H9 (cell line): ENCODE measurements at regions not wholly inside any gene's neighbourhood (a gene's known extent, or its start where the extent isn't known, plus 50 kb on each side); places are given as distances from the start of the nearest gene placed in this dataset.
A peak's percentile ranks its signal among the peaks of the same experiment; 100 is the strongest.
"Not testable (repeated sequence)": the region's sequence is repeated elsewhere in the genome, so short reads cannot be mapped to it uniquely, and the experiment has no call there.

ENCODE experiments used
- DNase-seq: peaks from one replicate; pipeline ENCODE4 v3.0.0-alpha.2; 2017
- H2AFZ ChIP-seq: one replicate; pipeline ENCODE4 v1.6.1; 2013; ENCODE audit warnings: mild to moderate bottlenecking, low read length, control low read depth, moderate library complexity
- H2AK5ac ChIP-seq: 2 replicates; pipeline ENCODE4 v1.6.1; 2013; ENCODE audit warnings: low read length, control low read depth, mixed read lengths; ENCODE audit not compliant: insufficient read length
- H2BK120ac ChIP-seq: one replicate; pipeline ENCODE4 v1.6.1; 2013; ENCODE audit warnings: low read depth, mild to moderate bottlenecking, low read length, control low read depth, inconsistent platforms; ENCODE audit not compliant: poor library complexity, severe bottlenecking
- H2BK12ac ChIP-seq: 2 replicates; pipeline ENCODE4 v1.6.1; 2013; ENCODE audit warnings: low read length, control low read depth, mixed read lengths, low read depth; ENCODE audit not compliant: insufficient read length
- H2BK15ac ChIP-seq: 2 replicates; pipeline ENCODE4 v1.6.1; 2013; ENCODE audit warnings: low read depth, low read length, control low read depth
- H2BK20ac ChIP-seq: one replicate; pipeline ENCODE4 v1.6.1; 2013; ENCODE audit warnings: low read depth, mild to moderate bottlenecking, low read length, control low read depth, inconsistent platforms; ENCODE audit not compliant: poor library complexity, severe bottlenecking
- H2BK5ac ChIP-seq: 2 replicates; pipeline ENCODE4 v1.6.1; 2013; ENCODE audit warnings: low read length, control low read depth, mixed read lengths; ENCODE audit not compliant: insufficient read length
- H3K14ac ChIP-seq: 2 replicates; pipeline ENCODE4 v1.6.1; 2013; ENCODE audit warnings: low read length, control low read depth; ENCODE audit not compliant: insufficient read depth
- H3K18ac ChIP-seq: 2 replicates; pipeline ENCODE4 v1.6.1; 2013; ENCODE audit warnings: low read depth, mild to moderate bottlenecking, mixed read lengths, low read length, control low read depth; ENCODE audit not compliant: insufficient read length
- H3K23ac ChIP-seq: 2 replicates; pipeline ENCODE4 v1.6.1; 2013; ENCODE audit warnings: low read length, control low read depth, mixed read lengths, low read depth; ENCODE audit not compliant: insufficient read length
- H3K23me2 ChIP-seq: 2 replicates; pipeline ENCODE4 v1.6.1; 2013; ENCODE audit warnings: low read depth, mild to moderate bottlenecking, mixed read lengths, low read length, control low read depth; ENCODE audit not compliant: insufficient read length, poor library complexity, severe bottlenecking
- H3K27ac ChIP-seq: 2 replicates; pipeline ENCODE4 v1.5.1; 2013; ENCODE audit warnings: low read length, control low read depth, mixed read lengths, low read depth; ENCODE audit not compliant: insufficient read length
- H3K27me3 ChIP-seq: 2 replicates; pipeline ENCODE4 v1.6.1; 2013; ENCODE audit warnings: low read length, control low read depth, inconsistent platforms; ENCODE audit not compliant: insufficient read depth
- H3K4ac ChIP-seq: 2 replicates; pipeline ENCODE4 v1.6.1; 2013; ENCODE audit warnings: low read depth, mild to moderate bottlenecking, control low read depth, inconsistent platforms, low read length, moderate library complexity
- H3K4me1 ChIP-seq: 2 replicates; pipeline ENCODE4 v1.6.1; 2013; ENCODE audit warnings: low read length, control low read depth, inconsistent platforms; ENCODE audit not compliant: insufficient read depth
- H3K4me2 ChIP-seq: 2 replicates; pipeline ENCODE4 v1.6.1; 2013; ENCODE audit warnings: low read length, control low read depth, mixed read lengths; ENCODE audit not compliant: insufficient read length, insufficient read depth
- H3K56ac ChIP-seq: 2 replicates; pipeline ENCODE4 v1.6.1; 2013; ENCODE audit warnings: low read depth, mild to moderate bottlenecking, mixed read lengths, low read length, control low read depth; ENCODE audit not compliant: insufficient read length
- H3K79me1 ChIP-seq: 2 replicates; pipeline ENCODE4 v1.6.1; 2013; ENCODE audit warnings: low read depth, mild to moderate bottlenecking, moderate library complexity, low read length, control low read depth, inconsistent platforms; ENCODE audit not compliant: insufficient read depth, poor library complexity, severe bottlenecking
- H3K79me2 ChIP-seq: 2 replicates; pipeline ENCODE4 v1.6.1; 2013; ENCODE audit warnings: low read length, control low read depth, inconsistent platforms; ENCODE audit not compliant: insufficient read depth
- H3K9ac ChIP-seq: 2 replicates; pipeline ENCODE4 v1.6.1; 2013; ENCODE audit warnings: low read length, control low read depth, mixed read lengths; ENCODE audit not compliant: insufficient read length; ENCODE audit errors: extremely low read depth
- H3K9me3 ChIP-seq: one replicate; pipeline ENCODE4 v1.6.1; 2013; ENCODE audit warnings: low read depth, low read length, inconsistent platforms; ENCODE audit not compliant: control insufficient read depth
- H3T11ph ChIP-seq: one replicate; pipeline ENCODE4 v1.6.1; 2013; ENCODE audit warnings: mild to moderate bottlenecking, low read length, control low read depth, inconsistent platforms
- H4K20me1 ChIP-seq: one replicate; pipeline ENCODE4 v1.6.1; 2013; ENCODE audit not compliant: control insufficient read depth, insufficient read length, insufficient read depth
- H4K5ac ChIP-seq: 2 replicates; pipeline ENCODE4 v1.6.1; 2013; ENCODE audit warnings: low read depth, mild to moderate bottlenecking, mixed read lengths, low read length, control low read depth; ENCODE audit not compliant: insufficient read length
- H4K8ac ChIP-seq: replicated peaks from 2 replicates; pipeline ENCODE4 v1.6.1; 2013; ENCODE audit warnings: low read length, control low read depth, mixed read lengths, low read depth; ENCODE audit not compliant: insufficient read length
- H4K91ac ChIP-seq: 2 replicates; pipeline ENCODE4 v1.6.1; 2013; ENCODE audit warnings: low read depth, mild to moderate bottlenecking, moderate library complexity, mixed read lengths, low read length, control low read depth; ENCODE audit not compliant: insufficient read length
- H3K27ac Mint-ChIP-seq, 3 experiments: 2 replicates in 2 of 3; 3 replicates in 1 of 3; pipeline ENCODE4 v1.8.0; 2020 to 2021; ENCODE audit warnings: mixed read lengths in 3 of 3, mild to moderate bottlenecking in 1 of 3, moderate library complexity in 1 of 3
- H3K27me3 Mint-ChIP-seq: 2 replicates; pipeline ENCODE4 v1.8.0; 2021; ENCODE audit warnings: low read depth, mild to moderate bottlenecking, moderate library complexity, mixed read lengths
- H3K36me3 Mint-ChIP-seq, 3 experiments: 2 replicates in 2 of 3; 3 replicates in 1 of 3; pipeline ENCODE4 v1.8.0; 2020 to 2021; ENCODE audit warnings: low read depth in 3 of 3, mixed read lengths in 3 of 3; ENCODE audit not compliant: insufficient read depth in 1 of 3
- H3K4me1 Mint-ChIP-seq, 2 experiments: 2 replicates each; pipeline ENCODE4 v1.8.0; 2020; ENCODE audit warnings: mixed read lengths in 2 of 2
- H3K4me3 Mint-ChIP-seq, 2 experiments: 2 replicates in 1 of 2; 3 replicates in 1 of 2; pipeline ENCODE4 v1.8.0; 2020 to 2021; ENCODE audit warnings: mild to moderate bottlenecking in 2 of 2, mixed read lengths in 2 of 2, moderate library complexity in 1 of 2
- H3K9me3 Mint-ChIP-seq, 2 experiments: 2 replicates in 1 of 2; 3 replicates in 1 of 2; pipeline ENCODE4 v1.8.0; 2020; ENCODE audit warnings: mild to moderate bottlenecking in 2 of 2, mixed read lengths in 2 of 2, moderate library complexity in 1 of 2
- WGBS: extraction: QIAGEN DNeasy Blood & Tissue Kit; methylation state at CpG from one replicate; pipeline ENCODE4 v1.1.7; 2013; ENCODE audit warnings: missing lambda C conversion rate, low lambda C conversion rate, mixed read lengths; ENCODE audit not compliant: insufficient read length; ENCODE audit errors: extremely low coverage; 5-methylcytosine and 5-hydroxymethylcytosine counted together
- TF ChIP-seq, protein P1 (sequence below): fragments of 200-600 bp; sonication (generic); conservative IDR thresholded peaks from 3 replicates; pipeline ENCODE4 v1.8.0; 2021; ENCODE audit warnings: antibody characterized with exemption, mild to moderate bottlenecking

DNA sequence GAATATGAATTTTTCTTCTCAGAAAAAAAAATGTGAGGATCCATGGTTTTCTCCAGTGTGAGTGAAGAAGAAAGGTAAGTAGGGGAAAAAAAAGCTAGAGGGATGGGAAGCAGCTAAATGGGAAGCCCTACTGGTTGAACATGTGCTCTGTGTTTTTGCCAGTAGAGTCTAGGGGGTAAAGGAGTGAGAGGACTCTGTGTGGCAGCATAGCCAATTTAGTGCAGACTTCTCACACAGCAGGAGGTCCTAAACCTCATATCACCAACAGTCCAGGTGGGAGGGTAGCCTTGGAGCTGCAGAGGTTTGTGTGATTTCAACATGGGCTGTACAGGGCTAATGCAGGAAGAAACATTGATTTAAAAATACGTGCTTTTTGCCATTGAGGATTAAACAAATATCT, 334.5 kb upstream of the SPHKAP start:
- H3K23me2 ChIP-seq = no peaks in the 10 kb centered on the region
- H3K4me2 ChIP-seq = no peak overlapping the region
- H3K4me1 Mint-ChIP-seq = peaks cover 29 to 33% of the 10 kb centered on the region in 2 experiments
- H2AK5ac ChIP-seq = no peak overlapping the region
- no peak for DNase-seq
- H2AFZ ChIP-seq = no peak overlapping the region
- H3K27ac ChIP-seq = no peak overlapping the region
- H4K20me1 ChIP-seq = no peaks in the 10 kb centered on the region
- H3K79me2 ChIP-seq = no peaks in the 10 kb centered on the region
- peaks cover 0 to 6% of the 10 kb centered on the region in 2 experiments; a peak in 3 of 5 replicates for H3K9me3 Mint-ChIP-seq
- TF ChIP-seq, protein P1, sequence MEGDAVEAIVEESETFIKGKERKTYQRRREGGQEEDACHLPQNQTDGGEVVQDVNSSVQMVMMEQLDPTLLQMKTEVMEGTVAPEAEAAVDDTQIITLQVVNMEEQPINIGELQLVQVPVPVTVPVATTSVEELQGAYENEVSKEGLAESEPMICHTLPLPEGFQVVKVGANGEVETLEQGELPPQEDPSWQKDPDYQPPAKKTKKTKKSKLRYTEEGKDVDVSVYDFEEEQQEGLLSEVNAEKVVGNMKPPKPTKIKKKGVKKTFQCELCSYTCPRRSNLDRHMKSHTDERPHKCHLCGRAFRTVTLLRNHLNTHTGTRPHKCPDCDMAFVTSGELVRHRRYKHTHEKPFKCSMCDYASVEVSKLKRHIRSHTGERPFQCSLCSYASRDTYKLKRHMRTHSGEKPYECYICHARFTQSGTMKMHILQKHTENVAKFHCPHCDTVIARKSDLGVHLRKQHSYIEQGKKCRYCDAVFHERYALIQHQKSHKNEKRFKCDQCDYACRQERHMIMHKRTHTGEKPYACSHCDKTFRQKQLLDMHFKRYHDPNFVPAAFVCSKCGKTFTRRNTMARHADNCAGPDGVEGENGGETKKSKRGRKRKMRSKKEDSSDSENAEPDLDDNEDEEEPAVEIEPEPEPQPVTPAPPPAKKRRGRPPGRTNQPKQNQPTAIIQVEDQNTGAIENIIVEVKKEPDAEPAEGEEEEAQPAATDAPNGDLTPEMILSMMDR = no peak
- H3K4me3 Mint-ChIP-seq = no peak overlapping the region
- no peak overlapping the region for H2BK15ac ChIP-seq
- no CpG with 5 or more reads among the region's 1 CpG for WGBS
- no peaks in the 10 kb centered on the region for H3K79me1 ChIP-seq
- H4K8ac ChIP-seq = no peak overlapping the region
- H3K27ac Mint-ChIP-seq = peak overlapping the region in 2 of 3 experiments; percentile 41 to 55; a peak in 3 of 7 replicates
- no peak overlapping the region for H4K91ac ChIP-seq
- no peak overlapping the region for H3K56ac ChIP-seq
- H3K9me3 ChIP-seq = no peaks in the 10 kb centered on the region
- no peak overlapping the region for H4K5ac ChIP-seq
- no peak overlapping the region for H2BK20ac ChIP-seq
- H2BK12ac ChIP-seq = no peak overlapping the region
- H2BK5ac ChIP-seq = no peak overlapping the region
- no peak overlapping the region for H3K23ac ChIP-seq
- H3K36me3 Mint-ChIP-seq = peaks cover 4 to 11% (median 10%) of the 10 kb centered on the region in 3 experiments; a peak in 6 of 7 replicates
- no peaks in the 10 kb centered on the region for H3K27me3 ChIP-seq
- no peak overlapping the region for H3K14ac ChIP-seq
- H3T11ph ChIP-seq = no peak overlapping the region
- H3K4ac ChIP-seq = no peak overlapping the region
- H2BK120ac ChIP-seq = no peak overlapping the region
- peaks cover 8% of the 10 kb centered on the region; the same call in 1 of the 2 replicates for H3K4me1 ChIP-seq
- H3K18ac ChIP-seq = no peak overlapping the region
- H3K27me3 Mint-ChIP-seq = no peaks in the 10 kb centered on the region
- no peak overlapping the region for H3K9ac ChIP-seq

DNA sequence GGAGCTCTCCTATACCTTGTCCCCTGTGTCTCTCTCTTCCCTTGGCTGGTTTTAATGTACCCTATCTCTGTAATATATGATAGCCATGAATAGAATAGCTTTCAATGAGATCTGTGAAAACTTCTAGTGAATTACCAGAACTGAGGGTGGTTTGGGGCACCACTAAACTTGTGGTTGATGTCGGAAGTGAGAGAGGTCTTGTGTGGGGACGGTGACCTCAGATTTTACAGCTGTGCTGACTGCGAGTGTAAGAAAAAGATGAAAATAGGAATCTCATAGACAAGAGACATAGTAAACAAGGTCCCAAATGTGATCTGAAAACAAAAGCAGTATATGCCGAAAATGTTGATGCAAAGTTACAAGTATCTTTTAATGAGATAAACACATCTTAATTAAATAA, 332.0 kb upstream of the SPHKAP start:
- not testable (repeated sequence) for H4K8ac ChIP-seq, H4K91ac ChIP-seq, H3K56ac ChIP-seq, H3K79me2 ChIP-seq, H3K18ac ChIP-seq, H2BK15ac ChIP-seq, H3K4me2 ChIP-seq, H3K9me3 ChIP-seq, H3K27ac ChIP-seq, DNase-seq, H3K23ac ChIP-seq, H2BK120ac ChIP-seq, H2AFZ ChIP-seq, H3K9me3 Mint-ChIP-seq, H2BK12ac ChIP-seq, H4K5ac ChIP-seq, H4K20me1 ChIP-seq, H2BK5ac ChIP-seq, H3K79me1 ChIP-seq, H2AK5ac ChIP-seq, H3K4me3 Mint-ChIP-seq, H2BK20ac ChIP-seq, H3K14ac ChIP-seq, H3K27me3 ChIP-seq, H3K4ac ChIP-seq, H3K27me3 Mint-ChIP-seq, H3K23me2 ChIP-seq, H3T11ph ChIP-seq, H3K9ac ChIP-seq
- Mint-ChIP-seq H3K4me1 (peaks cover 36 to 40% of the 10 kb centered on the region in 2 experiments), H3K36me3 (peaks cover 4 to 13% (median 10%) of the 10 kb centered on the region in 3 experiments; a peak in 6 of 7 replicates), H3K27ac (peak overlapping the region in 1 of 3 experiments; percentile 60; a peak in 1 of 7 replicates)
- WGBS = no CpG with 5 or more reads among the region's 4 CpGs
- peaks cover 12% of the 10 kb centered on the region; the same call in 1 of the 2 replicates for H3K4me1 ChIP-seq
